IgD-negative memory B cell (primary cell): ENCODE measurements at regions not wholly inside any gene's neighbourhood (a gene's known extent, or its start where the extent isn't known, plus 50 kb on each side); places are given as distances from the start of the nearest gene placed in this dataset.

Experiments
- H3K27ac Mint-ChIP-seq, 3 donors: one replicate each; pipeline ENCODE4 v1.8.0; 2020 to 2022; ENCODE audit warnings: mild to moderate bottlenecking in 3 of 3, mixed read lengths in 3 of 3, moderate library complexity in 1 of 3
- H3K27me3 Mint-ChIP-seq: one replicate; pipeline ENCODE4 v1.8.0; 2021; ENCODE audit warnings: mixed read lengths
- H3K36me3 Mint-ChIP-seq: one replicate; pipeline ENCODE4 v1.8.0; 2020; ENCODE audit warnings: mild to moderate bottlenecking, mixed read lengths
- H3K4me1 Mint-ChIP-seq, 3 donors: one replicate each; pipeline ENCODE4 v1.8.0; 2020 to 2022; ENCODE audit warnings: mixed read lengths in 3 of 3, mild to moderate bottlenecking in 1 of 3
- H3K4me3 Mint-ChIP-seq, 4 donors: one replicate each; pipeline ENCODE4 v1.8.0; 2020 to 2022; ENCODE audit warnings: mild to moderate bottlenecking in 4 of 4, mixed read lengths in 4 of 4, moderate library complexity in 3 of 4
- H3K9me3 Mint-ChIP-seq, 3 donors: one replicate each; pipeline ENCODE4 v1.8.0; 2020 to 2021; ENCODE audit warnings: mixed read lengths in 3 of 3, mild to moderate bottlenecking in 1 of 3

- Mint-ChIP-seq H3K36me3 (no peaks in the 10 kb centered on the region), H3K4me3 (no peak overlapping the region), H3K9me3 (no peaks in the 10 kb centered on the region), H3K27me3 (peaks cover 24% of the 10 kb centered on the region), H3K4me1 (peaks cover 3 to 6% (median 5%) of the 10 kb centered on the region in 3 donors), H3K27ac (no peak overlapping the region)
Measured at GRCh38 chr20:62527781-62528180, 52.0 kb upstream of the GATA5 start.

GRCh38 chr20:62528983-62529891 is 53.4 kb upstream of the GATA5 start:
- Mint-ChIP-seq H3K4me3 (no peak overlapping the region), H3K27ac (no peak overlapping the region), H3K4me1 (no peaks in the 10 kb centered on the region), H3K36me3 (no peaks in the 10 kb centered on the region), H3K27me3 (peaks cover 19% of the 10 kb centered on the region), H3K9me3 (no peaks in the 10 kb centered on the region)

GRCh38 chr20:62529896-62530642 is 54.3 kb upstream of the GATA5 start:
- H3K9me3 Mint-ChIP-seq = no peaks in the 10 kb centered on the region
- H3K36me3 Mint-ChIP-seq = no peaks in the 10 kb centered on the region
- no peak overlapping the region for H3K27ac Mint-ChIP-seq
- peaks cover 19% of the 10 kb centered on the region for H3K27me3 Mint-ChIP-seq
- H3K4me1 Mint-ChIP-seq = peaks cover 0 to 2% (median 0%) of the 10 kb centered on the region in 3 donors
- no peak overlapping the region for H3K4me3 Mint-ChIP-seq

- peaks cover 15% of the 10 kb centered on the region for H3K27me3 Mint-ChIP-seq
- peaks cover 0 to 2% (median 0%) of the 10 kb centered on the region in 3 donors for H3K4me1 Mint-ChIP-seq
- no peaks in the 10 kb centered on the region for H3K36me3 Mint-ChIP-seq
- H3K4me3 Mint-ChIP-seq = no peak overlapping the region
- no peaks in the 10 kb centered on the region for H3K9me3 Mint-ChIP-seq
- no peak overlapping the region for H3K27ac Mint-ChIP-seq
Measured at GRCh38 chr20:62530643-62531032, 54.8 kb upstream of the GATA5 start.

GRCh38 chr20:62531046-62531838 is 55.4 kb upstream of the GATA5 start:
- H3K36me3 Mint-ChIP-seq = no peaks in the 10 kb centered on the region
- no peaks in the 10 kb centered on the region for H3K9me3 Mint-ChIP-seq
- H3K4me3 Mint-ChIP-seq = no peak overlapping the region
- peaks cover 0 to 2% (median 0%) of the 10 kb centered on the region in 3 donors for H3K4me1 Mint-ChIP-seq
- peaks cover 10% of the 10 kb centered on the region for H3K27me3 Mint-ChIP-seq
- no peak overlapping the region for H3K27ac Mint-ChIP-seq

GRCh38 chr20:62532921-62533320 is 57.1 kb upstream of the GATA5 start:
- H3K4me3 Mint-ChIP-seq = no peak overlapping the region
- peaks cover 0 to 2% (median 0%) of the 10 kb centered on the region in 3 donors for H3K4me1 Mint-ChIP-seq
- H3K36me3 Mint-ChIP-seq = no peaks in the 10 kb centered on the region
- no peak overlapping the region for H3K27ac Mint-ChIP-seq
- H3K9me3 Mint-ChIP-seq = no peaks in the 10 kb centered on the region
- peaks cover 9% of the 10 kb centered on the region for H3K27me3 Mint-ChIP-seq

GRCh38 chr20:62533591-62534495 is 58.0 kb upstream of the GATA5 start:
- Mint-ChIP-seq H3K36me3 (no peaks in the 10 kb centered on the region), H3K27ac (no peak overlapping the region), H3K4me1 (peaks cover 0 to 2% (median 0%) of the 10 kb centered on the region in 3 donors), H3K9me3 (no peaks in the 10 kb centered on the region), H3K4me3 (no peak overlapping the region), H3K27me3 (peaks cover 9% of the 10 kb centered on the region)

GRCh38 chr20:62534526-62535221 is 58.9 kb upstream of the GATA5 start:
- Mint-ChIP-seq H3K27ac (no peak overlapping the region), H3K4me1 (peaks cover 0 to 2% (median 0%) of the 10 kb centered on the region in 3 donors), H3K36me3 (no peaks in the 10 kb centered on the region)

GRCh38 chr20:62535282-62535811 is 59.6 kb upstream of the GATA5 start:
- Mint-ChIP-seq H3K36me3 (no peaks in the 10 kb centered on the region), H3K27ac (no peak overlapping the region), H3K4me1 (peaks cover 0 to 2% (median 0%) of the 10 kb centered on the region in 3 donors), H3K27me3 (peaks cover 7% of the 10 kb centered on the region), H3K4me3 (no peak overlapping the region), H3K9me3 (no peaks in the 10 kb centered on the region)

More at GRCh38 chr20:62534526-62535221, 58.9 kb upstream of the GATA5 start:
- H3K27me3 Mint-ChIP-seq = peaks cover 7% of the 10 kb centered on the region
- no peak overlapping the region for H3K4me3 Mint-ChIP-seq
- no peaks in the 10 kb centered on the region for H3K9me3 Mint-ChIP-seq

- H3K27ac Mint-ChIP-seq = no peak overlapping the region
Measured at GRCh38 chr20:62535964-62536363, 60.2 kb upstream of the GATA5 start.

GRCh38 chr20:62536871-62537401 is 61.1 kb upstream of the GATA5 start:
- Mint-ChIP-seq H3K4me3 (no peak overlapping the region), H3K27ac (peak overlapping the region in 1 of 3 donors; percentile 43), H3K4me1 (peaks cover 0 to 2% (median 0%) of the 10 kb centered on the region in 3 donors)

More at GRCh38 chr20:62535964-62536363, 60.2 kb upstream of the GATA5 start:
- H3K4me1 Mint-ChIP-seq = peaks cover 0 to 2% (median 0%) of the 10 kb centered on the region in 3 donors
- no peaks in the 10 kb centered on the region for H3K36me3 Mint-ChIP-seq
- no peak overlapping the region for H3K4me3 Mint-ChIP-seq
- H3K27me3 Mint-ChIP-seq = peaks cover 6% of the 10 kb centered on the region
- no peaks in the 10 kb centered on the region for H3K9me3 Mint-ChIP-seq

GRCh38 chr20:62537649-62538292 is 62.0 kb upstream of the GATA5 start:
- Mint-ChIP-seq H3K4me1 (peaks cover 0 to 2% (median 0%) of the 10 kb centered on the region in 3 donors), H3K9me3 (no peaks in the 10 kb centered on the region), H3K36me3 (no peaks in the 10 kb centered on the region), H3K4me3 (no peak overlapping the region), H3K27me3 (no peaks in the 10 kb centered on the region), H3K27ac (peak overlapping the region in 1 of 3 donors; percentile 43)

More at GRCh38 chr20:62536871-62537401, 61.1 kb upstream of the GATA5 start:
- Mint-ChIP-seq H3K9me3 (no peaks in the 10 kb centered on the region), H3K27me3 (peaks cover 3% of the 10 kb centered on the region), H3K36me3 (no peaks in the 10 kb centered on the region)
